ENCODE measurements at regions not wholly inside any gene's neighbourhood (a gene's known extent, or its start where the extent isn't known, plus 50 kb on each side); places are given as distances from the start of the nearest gene placed in this dataset.

DNA sequence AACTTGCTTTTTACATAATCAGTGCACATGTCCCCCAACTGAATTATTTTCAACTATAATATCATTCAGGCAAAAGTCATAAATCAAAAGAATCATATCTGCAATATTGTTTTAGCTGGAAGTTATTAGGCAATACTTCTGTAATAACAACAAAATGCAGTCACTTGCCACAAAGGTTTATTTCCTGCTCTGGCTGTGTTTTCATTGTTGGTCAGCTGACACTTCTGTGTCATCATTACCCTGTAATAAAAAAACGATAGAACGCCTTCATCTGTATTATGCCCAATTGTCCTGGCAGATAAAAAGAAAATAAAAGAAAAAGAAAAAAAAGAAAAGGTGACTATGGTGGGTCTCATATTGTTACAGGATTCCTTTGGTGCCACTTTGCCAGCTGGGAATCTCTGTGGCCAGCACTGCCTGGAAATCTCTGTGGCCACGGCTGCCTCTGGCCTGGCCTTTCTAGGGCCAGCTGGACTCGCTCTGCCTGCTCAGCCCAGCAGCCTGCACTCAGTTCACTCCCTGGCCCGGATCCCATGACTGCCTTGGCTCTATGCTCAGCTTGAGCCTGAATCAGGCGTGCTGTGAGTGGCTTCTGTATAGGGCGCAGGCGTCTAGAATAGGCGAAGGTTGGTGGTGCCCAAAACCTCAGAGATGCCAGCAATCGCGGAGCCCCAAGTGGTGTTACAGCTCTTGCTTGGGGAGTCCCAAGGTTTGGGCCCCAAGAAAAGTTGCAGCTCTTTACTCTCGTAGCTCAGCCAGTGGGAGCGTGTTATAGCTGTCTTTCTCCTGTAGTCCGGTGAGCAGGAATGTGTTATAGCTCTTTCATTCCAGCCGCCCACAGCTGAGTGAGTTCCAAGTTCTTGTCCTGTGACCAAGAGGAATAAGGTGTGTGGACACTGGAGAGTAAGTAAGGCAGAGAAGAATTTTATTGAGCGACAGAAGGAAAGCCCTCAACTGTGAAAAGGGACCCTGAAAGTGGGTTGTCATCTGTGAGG, 1227.1 kb downstream of the SLITRK1 start (continued):
- TF ChIP-seq ZNF660 (tag by site-specific recombination; IDR thresholded peaks at IDR 0.05), result no peak

DNA sequence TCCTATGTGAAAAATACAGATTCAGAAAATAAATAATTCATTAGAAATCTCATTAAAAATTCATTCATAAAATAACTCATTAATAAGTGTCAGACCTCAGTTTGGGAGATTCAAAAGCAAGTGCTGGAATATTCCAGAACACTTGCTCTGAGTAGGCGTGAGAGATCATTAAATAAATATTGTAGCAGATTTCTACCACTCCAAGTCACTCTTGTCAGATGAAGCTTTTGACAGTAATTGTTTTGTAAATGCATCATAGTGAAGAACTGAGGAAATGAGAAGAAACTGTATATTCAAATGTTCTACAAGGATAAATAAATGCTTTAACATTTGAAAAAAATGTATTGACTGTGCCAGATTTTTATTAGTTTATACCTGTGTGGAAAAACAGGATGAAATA, 1228.1 kb downstream of the SLITRK1 start:
- H3K4me3 ChIP-seq (ENCODE audit: low read depth, low read length), result no peak overlapping the region
- no peaks in the 10 kb centered on the region for H3K9me3 ChIP-seq (ENCODE audit: control insufficient read depth, insufficient read depth, low read depth, low read length)
- H3K27ac ChIP-seq (ENCODE audit: extremely low read depth, low read depth, low read length), result no peak overlapping the region
- H3K36me3 ChIP-seq (ENCODE audit: control insufficient read depth in 2 of 2, insufficient read depth in 1 of 2, low read length in 2 of 2), result no peaks in the 10 kb centered on the region
- no peaks in the 10 kb centered on the region for H3K4me1 ChIP-seq (ENCODE audit: control insufficient read depth, insufficient read depth, low read length)
- ChIA-PET CTCF (no interaction called here), POLR2A (no interaction called here)
- TF ChIP-seq ZFP69B (tag by site-specific recombination; IDR thresholded peaks at IDR 0.05) (no peak), MEIS1 (CRISPR knock-in tag; IDR thresholded peaks at IDR 0.05; ENCODE audit: borderline replicate concordance) (no peak), ZNF23 (tag by site-specific recombination; IDR thresholded peaks at IDR 0.05; ENCODE audit: borderline replicate concordance) (no peak), GLIS2 (tag by site-specific recombination; IDR thresholded peaks at IDR 0.05) (no peak), ZNF350 (tag by site-specific recombination; IDR thresholded peaks at IDR 0.05) (no peak), RBAK (tag by site-specific recombination; IDR thresholded peaks at IDR 0.05) (no peak)
- TF ChIP-seq, protein P1, sequence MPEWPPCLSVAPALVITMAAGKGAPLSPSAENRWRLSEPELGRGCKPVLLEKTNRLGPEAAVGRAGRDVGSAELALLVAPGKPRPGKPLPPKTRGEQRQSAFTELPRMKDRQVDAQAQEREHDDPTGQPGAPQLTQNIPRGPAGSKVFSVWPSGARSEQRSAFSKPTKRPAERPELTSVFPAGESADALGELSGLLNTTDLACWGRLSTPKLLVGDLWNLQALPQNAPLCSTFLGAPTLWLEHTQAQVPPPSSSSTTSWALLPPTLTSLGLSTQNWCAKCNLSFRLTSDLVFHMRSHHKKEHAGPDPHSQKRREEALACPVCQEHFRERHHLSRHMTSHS (tag by site-specific recombination; IDR thresholded peaks at IDR 0.05), result no peak

DNA sequence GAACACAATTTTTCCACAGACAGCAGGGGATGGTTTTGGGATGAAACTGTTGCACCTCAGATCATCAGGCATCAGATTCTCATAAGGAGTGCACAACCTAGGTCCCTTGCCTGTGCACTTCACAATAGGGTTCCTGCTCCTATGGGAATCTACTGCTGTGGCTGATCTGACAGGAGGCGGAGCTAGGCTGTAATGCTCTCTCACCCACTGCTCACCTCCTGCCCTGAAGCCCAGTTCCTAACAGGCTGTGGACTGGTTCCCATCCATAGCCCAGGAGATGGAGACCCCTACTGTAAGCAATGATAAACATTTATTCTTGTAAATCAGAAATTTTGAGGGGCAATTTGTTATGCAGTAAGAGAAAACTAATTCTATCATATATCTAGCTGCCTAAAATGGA, 1234.7 kb downstream of the SLITRK1 start:
- CTCF ChIA-PET, result no interaction called here
- Histone ChIP-seq H3K9me3 (ENCODE audit: control insufficient read depth, insufficient read depth, low read depth, low read length) (no peaks in the 10 kb centered on the region), H3K27ac (ENCODE audit: extremely low read depth, low read depth, low read length) (no peak overlapping the region), H3K4me3 (ENCODE audit: low read depth, low read length) (no peak overlapping the region), H3K4me1 (ENCODE audit: control insufficient read depth, insufficient read depth, low read length) (no peaks in the 10 kb centered on the region), H3K36me3 (ENCODE audit: control insufficient read depth in 2 of 2, insufficient read depth in 1 of 2, low read length in 2 of 2) (no peaks in the 10 kb centered on the region)
- POLR2A ChIA-PET, result no interaction called here
- TF ChIP-seq, protein P2, sequence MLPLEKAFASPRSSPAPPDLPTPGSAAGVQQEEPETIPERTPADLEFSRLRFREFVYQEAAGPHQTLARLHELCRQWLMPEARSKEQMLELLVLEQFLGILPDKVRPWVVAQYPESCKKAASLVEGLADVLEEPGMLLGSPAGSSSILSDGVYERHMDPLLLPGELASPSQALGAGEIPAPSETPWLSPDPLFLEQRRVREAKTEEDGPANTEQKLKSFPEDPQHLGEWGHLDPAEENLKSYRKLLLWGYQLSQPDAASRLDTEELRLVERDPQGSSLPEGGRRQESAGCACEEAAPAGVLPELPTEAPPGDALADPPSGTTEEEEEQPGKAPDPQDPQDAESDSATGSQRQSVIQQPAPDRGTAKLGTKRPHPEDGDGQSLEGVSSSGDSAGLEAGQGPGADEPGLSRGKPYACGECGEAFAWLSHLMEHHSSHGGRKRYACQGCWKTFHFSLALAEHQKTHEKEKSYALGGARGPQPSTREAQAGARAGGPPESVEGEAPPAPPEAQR (tag by site-specific recombination; IDR thresholded peaks at IDR 0.05), result no peak
- TF ChIP-seq ZNF19 (tag by site-specific recombination; IDR thresholded peaks at IDR 0.05; ENCODE audit: low read depth) (no peak), ZFP41 (tag by site-specific recombination; IDR thresholded peaks at IDR 0.05; ENCODE audit: borderline replicate concordance) (no peak), ZNF391 (tag by site-specific recombination; IDR thresholded peaks at IDR 0.05; ENCODE audit: borderline replicate concordance, low read depth) (no peak), ZBTB21 (tag by site-specific recombination; IDR thresholded peaks at IDR 0.05) (no peak), MYNN (tag by site-specific recombination; IDR thresholded peaks at IDR 0.05; ENCODE audit: borderline replicate concordance) (no peak), ZBTB20 (tag by site-specific recombination; IDR thresholded peaks at IDR 0.05) (no peak), ZNF112 (tag by site-specific recombination; IDR thresholded peaks at IDR 0.05) (no peak), ZNF514 (tag by site-specific recombination; IDR thresholded peaks at IDR 0.05) (no peak), SALL2 (tag by site-specific recombination; IDR thresholded peaks at IDR 0.05; ENCODE audit: borderline replicate concordance) (no peak), ZNF354C (tag by site-specific recombination; IDR thresholded peaks at IDR 0.05; ENCODE audit: borderline replicate concordance, low read depth) (no peak), SCRT2 (tag by site-specific recombination; IDR thresholded peaks at IDR 0.05) (no peak), ZNF843 (tag by site-specific recombination; IDR thresholded peaks at IDR 0.05) (no peak), ZNF366 (tag by site-specific recombination; conservative IDR thresholded peaks at IDR 0.05) (no peak)
- TF ChIP-seq, protein P3, sequence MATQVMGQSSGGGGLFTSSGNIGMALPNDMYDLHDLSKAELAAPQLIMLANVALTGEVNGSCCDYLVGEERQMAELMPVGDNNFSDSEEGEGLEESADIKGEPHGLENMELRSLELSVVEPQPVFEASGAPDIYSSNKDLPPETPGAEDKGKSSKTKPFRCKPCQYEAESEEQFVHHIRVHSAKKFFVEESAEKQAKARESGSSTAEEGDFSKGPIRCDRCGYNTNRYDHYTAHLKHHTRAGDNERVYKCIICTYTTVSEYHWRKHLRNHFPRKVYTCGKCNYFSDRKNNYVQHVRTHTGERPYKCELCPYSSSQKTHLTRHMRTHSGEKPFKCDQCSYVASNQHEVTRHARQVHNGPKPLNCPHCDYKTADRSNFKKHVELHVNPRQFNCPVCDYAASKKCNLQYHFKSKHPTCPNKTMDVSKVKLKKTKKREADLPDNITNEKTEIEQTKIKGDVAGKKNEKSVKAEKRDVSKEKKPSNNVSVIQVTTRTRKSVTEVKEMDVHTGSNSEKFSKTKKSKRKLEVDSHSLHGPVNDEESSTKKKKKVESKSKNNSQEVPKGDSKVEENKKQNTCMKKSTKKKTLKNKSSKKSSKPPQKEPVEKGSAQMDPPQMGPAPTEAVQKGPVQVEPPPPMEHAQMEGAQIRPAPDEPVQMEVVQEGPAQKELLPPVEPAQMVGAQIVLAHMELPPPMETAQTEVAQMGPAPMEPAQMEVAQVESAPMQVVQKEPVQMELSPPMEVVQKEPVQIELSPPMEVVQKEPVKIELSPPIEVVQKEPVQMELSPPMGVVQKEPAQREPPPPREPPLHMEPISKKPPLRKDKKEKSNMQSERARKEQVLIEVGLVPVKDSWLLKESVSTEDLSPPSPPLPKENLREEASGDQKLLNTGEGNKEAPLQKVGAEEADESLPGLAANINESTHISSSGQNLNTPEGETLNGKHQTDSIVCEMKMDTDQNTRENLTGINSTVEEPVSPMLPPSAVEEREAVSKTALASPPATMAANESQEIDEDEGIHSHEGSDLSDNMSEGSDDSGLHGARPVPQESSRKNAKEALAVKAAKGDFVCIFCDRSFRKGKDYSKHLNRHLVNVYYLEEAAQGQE (tag by site-specific recombination; IDR thresholded peaks at IDR 0.05), result no peak
- TF ChIP-seq, protein P4, sequence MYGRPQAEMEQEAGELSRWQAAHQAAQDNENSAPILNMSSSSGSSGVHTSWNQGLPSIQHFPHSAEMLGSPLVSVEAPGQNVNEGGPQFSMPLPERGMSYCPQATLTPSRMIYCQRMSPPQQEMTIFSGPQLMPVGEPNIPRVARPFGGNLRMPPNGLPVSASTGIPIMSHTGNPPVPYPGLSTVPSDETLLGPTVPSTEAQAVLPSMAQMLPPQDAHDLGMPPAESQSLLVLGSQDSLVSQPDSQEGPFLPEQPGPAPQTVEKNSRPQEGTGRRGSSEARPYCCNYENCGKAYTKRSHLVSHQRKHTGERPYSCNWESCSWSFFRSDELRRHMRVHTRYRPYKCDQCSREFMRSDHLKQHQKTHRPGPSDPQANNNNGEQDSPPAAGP (tag by site-specific recombination; IDR thresholded peaks at IDR 0.05), result no peak
- TF ChIP-seq, protein P5, sequence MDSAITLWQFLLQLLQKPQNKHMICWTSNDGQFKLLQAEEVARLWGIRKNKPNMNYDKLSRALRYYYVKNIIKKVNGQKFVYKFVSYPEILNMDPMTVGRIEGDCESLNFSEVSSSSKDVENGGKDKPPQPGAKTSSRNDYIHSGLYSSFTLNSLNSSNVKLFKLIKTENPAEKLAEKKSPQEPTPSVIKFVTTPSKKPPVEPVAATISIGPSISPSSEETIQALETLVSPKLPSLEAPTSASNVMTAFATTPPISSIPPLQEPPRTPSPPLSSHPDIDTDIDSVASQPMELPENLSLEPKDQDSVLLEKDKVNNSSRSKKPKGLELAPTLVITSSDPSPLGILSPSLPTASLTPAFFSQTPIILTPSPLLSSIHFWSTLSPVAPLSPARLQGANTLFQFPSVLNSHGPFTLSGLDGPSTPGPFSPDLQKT (IDR thresholded peaks at IDR 0.05; ENCODE audit: borderline replicate concordance, low read depth, low read length), result no peak
